B cell (primary cell): ENCODE measurements at regions not wholly inside any gene's neighbourhood (a gene's known extent, or its start where the extent isn't known, plus 50 kb on each side); places are given as distances from the start of the nearest gene placed in this dataset.

Source experiments
- EZH2 ChIP-seq: IDR thresholded peaks from 2 replicates; pipeline ENCODE4 v1.6.1; 2012; ENCODE audit warnings: borderline replicate concordance, low read depth, mild to moderate bottlenecking, moderate library complexity, low read length; ENCODE audit not compliant: insufficient read depth, poor library complexity, severe bottlenecking
- TF ChIP-seq, protein P1 (sequence below): fragments of 200-600 bp; IDR thresholded peaks from one replicate; pipeline ENCODE4 v1.8.0; 2022; ENCODE audit warnings: antibody characterized with exemption, mild to moderate bottlenecking

DNA sequence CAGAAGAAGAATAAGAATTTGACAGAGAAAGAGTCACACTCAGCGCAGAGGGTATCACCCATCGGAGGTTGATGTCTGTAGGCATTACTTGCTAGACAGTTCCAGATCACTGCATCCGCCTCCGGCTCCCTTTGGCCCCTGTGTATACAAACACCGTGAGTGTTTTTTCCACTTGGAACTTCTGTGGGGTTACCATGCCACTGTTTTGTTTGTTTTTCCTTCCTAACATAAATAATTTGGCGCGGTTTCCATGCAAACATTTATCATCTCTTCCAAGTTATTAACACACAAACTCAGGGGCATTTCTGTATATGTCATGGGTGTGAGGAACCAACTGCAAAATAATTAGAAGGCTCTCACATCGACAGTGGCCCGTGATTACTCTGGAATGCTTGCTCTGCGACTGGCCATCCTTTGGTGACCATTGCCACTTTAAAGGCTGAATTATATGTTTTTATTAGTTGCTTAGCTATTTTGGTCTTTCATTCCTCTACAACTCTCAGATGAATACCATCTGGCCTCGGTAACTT lies 612.2 kb upstream of the MKI67 start:
- TF ChIP-seq, protein P1, sequence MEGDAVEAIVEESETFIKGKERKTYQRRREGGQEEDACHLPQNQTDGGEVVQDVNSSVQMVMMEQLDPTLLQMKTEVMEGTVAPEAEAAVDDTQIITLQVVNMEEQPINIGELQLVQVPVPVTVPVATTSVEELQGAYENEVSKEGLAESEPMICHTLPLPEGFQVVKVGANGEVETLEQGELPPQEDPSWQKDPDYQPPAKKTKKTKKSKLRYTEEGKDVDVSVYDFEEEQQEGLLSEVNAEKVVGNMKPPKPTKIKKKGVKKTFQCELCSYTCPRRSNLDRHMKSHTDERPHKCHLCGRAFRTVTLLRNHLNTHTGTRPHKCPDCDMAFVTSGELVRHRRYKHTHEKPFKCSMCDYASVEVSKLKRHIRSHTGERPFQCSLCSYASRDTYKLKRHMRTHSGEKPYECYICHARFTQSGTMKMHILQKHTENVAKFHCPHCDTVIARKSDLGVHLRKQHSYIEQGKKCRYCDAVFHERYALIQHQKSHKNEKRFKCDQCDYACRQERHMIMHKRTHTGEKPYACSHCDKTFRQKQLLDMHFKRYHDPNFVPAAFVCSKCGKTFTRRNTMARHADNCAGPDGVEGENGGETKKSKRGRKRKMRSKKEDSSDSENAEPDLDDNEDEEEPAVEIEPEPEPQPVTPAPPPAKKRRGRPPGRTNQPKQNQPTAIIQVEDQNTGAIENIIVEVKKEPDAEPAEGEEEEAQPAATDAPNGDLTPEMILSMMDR = no peak
- TF ChIP-seq EZH2 = no peak
